ENCODE measurements at regions not wholly inside any gene's neighbourhood (a gene's known extent, or its start where the extent isn't known, plus 50 kb on each side); places are given as distances from the start of the nearest gene placed in this dataset.
"Not testable (repeated sequence)": the region's sequence is repeated elsewhere in the genome, so short reads cannot be mapped to it uniquely, and the experiment has no call there.

- no peak for DNase-seq (ENCODE audit: low spot score)
Measured at GRCh38 chr6:145112711-145113148, 622.6 kb downstream of the EPM2A start.

DNA sequence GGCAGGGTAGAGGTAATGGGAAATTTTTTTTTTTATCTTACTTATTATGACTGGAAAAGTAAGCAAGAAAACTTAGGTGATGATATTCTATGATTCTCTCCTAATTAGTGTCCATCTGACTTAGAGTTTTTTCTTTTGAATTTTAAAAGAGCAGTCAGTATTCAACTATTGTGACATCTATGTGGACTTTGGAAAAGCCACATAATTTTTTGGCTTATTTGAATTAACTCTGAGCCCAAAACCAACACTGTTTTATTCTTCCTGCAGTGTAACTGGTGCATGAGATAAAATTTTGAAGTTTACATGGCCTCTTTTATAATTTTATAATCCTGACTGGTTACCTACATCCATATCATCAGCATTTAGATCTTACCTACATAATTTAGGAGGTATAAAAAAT is 619.7 kb downstream of the EPM2A start:
- DNase-seq (ENCODE audit: low spot score), result no peak

DNA sequence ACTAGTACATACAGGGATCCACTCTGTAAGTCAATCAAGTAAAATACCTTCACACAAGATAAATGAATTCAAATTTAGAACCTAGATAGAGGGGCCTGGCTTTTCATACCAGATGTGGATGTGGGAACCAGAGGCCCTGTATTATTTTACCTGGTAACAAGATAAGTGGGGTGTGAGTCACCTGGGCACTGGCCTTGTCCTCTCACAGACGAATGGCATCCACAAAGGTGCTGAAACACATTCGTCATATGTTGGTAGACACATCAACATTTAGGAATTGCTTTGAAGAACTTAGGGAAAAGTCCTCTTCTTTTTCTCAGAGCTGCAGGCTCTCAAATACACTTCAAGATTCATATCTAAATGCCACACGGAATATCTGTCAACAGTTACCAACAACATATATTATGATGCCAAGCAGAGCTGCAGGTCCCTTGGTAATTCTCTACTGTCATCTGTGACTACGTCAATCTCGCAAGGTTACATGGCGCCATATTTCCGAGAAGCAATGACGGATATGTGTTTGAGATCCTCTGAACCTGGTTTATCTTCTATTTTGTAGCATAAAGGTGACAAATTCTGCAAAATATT is 618.6 kb downstream of the EPM2A start:
- no peak for DNase-seq (ENCODE audit: low spot score)

GRCh38 chr6:145118224-145118623 is 617.1 kb downstream of the EPM2A start:
- DNase-seq (ENCODE audit: low spot score), result no peak

GRCh38 chr6:145119081-145119480 is 616.2 kb downstream of the EPM2A start:
- DNase-seq (ENCODE audit: low spot score), result no peak

- no peak for DNase-seq (ENCODE audit: low spot score)
Measured at GRCh38 chr6:145132709-145133108, 602.6 kb downstream of the EPM2A start.

DNA sequence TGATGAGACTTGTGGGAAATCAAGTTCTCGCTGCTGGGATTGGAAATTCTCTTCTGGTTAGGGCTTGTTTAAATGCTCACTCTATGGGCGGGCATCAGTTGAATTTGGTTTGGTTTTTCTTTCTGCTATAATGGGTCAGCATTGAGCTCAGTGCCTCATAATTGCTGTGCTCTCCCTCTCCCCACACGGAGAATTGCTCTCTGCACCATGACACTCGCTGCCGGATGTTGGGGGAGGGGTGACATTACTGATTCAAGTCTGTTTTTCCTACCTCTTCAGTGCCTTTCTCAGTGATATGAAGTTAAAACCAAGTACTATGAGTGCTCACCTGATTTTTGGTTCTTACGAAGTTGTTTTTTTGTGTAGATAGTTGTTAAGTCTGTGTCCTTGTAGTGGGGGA is 599.6 kb downstream of the EPM2A start:
- DNase-seq (ENCODE audit: low spot score), result no peak

DNA sequence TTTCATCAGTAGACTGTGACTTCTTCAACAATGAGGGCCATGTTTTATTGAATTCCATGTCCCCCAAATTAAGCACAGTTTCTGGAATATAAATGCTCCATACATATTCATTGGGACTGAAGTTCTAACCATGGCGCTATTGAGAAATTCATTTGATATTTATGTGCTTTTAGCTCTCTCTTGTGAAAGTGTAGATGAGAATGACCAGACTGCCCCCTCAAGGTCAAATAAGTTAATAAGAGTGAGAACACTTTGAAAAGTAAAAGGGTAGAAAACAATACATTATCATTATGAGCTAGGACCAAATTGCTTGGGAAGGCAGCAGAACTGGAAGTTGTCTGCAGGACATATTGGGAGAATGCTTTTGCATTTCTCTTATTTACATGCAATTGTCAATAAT is 597.9 kb downstream of the EPM2A start:
- DNase-seq (ENCODE audit: low spot score), result peak; percentile 19

- DNase-seq (ENCODE audit: low spot score), result no peak
Measured at GRCh38 chr6:145138469-145139139, 596.7 kb downstream of the EPM2A start.

GRCh38 chr6:145139140-145139850 is 596.0 kb downstream of the EPM2A start:
- peak; percentile 28 for DNase-seq (ENCODE audit: low spot score)

- DNase-seq (ENCODE audit: low spot score), result no peak
Measured at GRCh38 chr6:145139895-145140294, 595.4 kb downstream of the EPM2A start.

GRCh38 chr6:145141572-145141971 is 593.7 kb downstream of the EPM2A start:
- no peak for DNase-seq (ENCODE audit: low spot score)

GRCh38 chr6:145142958-145143357 is 592.4 kb downstream of the EPM2A start:
- no peak for DNase-seq (ENCODE audit: low spot score)

DNA sequence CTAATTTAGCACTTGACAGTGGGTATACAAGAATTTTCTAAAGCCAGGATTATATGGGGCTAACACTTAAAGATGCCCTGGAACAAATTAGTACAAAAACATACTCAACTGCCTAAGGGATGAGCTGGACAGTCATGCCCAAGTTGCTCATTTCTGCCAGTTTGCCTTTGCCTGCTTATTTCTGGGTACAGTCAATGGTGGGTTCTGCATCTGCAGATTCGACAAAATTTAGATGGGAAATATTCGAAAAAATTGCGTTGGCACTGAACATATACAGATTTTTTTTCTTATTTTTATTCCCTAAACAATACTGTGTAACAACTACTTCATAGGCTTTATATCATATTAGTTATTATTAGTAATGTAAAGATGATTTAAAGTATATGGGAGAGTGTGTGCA is 591.9 kb downstream of the EPM2A start:
- no peak for DNase-seq (ENCODE audit: low spot score)

DNA sequence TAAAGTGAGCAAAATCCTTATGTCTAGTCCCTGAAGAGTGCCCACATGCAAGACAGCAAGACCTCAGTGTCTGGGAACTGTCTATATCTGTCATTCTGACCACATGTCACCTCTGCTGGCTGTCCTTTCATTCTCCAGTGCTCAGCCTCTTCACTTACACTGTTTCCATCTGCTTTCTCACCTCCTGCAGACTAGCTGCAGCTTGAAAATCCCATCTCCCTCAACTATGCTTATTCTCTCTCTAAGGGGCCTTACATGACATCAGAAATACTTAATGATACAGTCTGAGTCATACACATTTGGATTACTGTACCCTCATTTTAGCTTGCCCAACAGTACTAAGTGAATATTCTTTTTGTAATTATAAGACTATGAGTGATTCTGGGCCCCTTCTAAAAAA is 587.8 kb downstream of the EPM2A start:
- DNase-seq (ENCODE audit: low spot score), result no peak

DNA sequence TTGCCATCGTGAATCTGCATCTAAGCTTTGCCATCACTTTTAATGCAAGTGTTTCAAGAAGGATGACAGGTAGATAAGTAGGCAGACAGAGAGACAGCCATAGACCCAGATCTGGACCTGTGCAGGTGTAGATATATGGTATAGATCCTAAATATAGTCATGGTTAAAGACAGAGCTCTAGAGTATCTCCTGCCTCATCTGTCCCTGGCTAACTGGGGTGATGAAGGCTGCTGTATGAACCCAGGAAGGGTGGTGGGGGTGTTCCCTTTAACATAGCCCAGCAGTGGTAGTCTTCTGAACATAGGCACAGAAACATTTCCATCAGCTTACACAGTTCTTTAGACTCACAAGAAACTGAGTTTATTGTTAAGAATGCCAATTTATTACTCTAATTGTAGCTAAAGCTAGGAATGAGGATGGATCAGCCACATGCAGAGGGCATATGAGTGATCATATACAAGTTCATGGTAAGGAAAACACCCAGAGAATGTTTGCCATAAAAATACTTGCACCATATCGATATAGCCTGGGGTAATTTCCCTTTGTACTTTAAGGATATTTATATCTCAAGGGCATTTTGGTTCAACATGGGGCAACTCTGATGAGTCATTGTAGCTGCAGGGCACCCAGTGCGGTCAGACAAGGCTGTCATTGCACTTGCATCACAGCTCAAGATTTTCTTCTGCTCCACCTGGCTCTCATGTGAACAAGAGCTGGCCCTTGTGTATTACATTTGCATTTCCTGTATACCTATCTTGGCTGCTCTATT is 587.2 kb downstream of the EPM2A start:
- DNase-seq (ENCODE audit: low spot score), result peak; percentile 25

DNA sequence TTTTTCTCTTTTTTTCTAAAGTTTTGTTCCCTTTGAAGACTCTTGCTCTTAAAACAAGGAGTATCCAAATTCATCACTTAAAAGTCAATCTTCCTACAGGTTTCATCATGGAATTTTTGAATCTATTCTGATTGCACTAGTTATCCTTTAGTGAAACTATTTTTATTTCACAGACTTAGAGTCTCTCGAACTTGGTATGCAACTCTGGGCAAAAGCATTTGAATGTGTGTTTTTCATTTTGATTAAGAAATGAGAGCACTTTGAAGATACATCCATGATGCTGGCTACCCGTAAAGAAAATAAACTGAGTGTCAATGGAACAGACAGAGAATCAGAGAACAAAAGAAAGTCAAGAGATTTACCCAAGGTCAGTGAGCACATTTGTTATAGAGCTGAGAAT is 586.5 kb downstream of the EPM2A start:
- no peak for DNase-seq (ENCODE audit: low spot score)

- DNase-seq (ENCODE audit: low spot score), result no peak
Measured at GRCh38 chr6:145151624-145152023, 583.7 kb downstream of the EPM2A start.

- no peak for DNase-seq (ENCODE audit: low spot score)
Measured at GRCh38 chr6:145153495-145153894, 581.8 kb downstream of the EPM2A start.

DNA sequence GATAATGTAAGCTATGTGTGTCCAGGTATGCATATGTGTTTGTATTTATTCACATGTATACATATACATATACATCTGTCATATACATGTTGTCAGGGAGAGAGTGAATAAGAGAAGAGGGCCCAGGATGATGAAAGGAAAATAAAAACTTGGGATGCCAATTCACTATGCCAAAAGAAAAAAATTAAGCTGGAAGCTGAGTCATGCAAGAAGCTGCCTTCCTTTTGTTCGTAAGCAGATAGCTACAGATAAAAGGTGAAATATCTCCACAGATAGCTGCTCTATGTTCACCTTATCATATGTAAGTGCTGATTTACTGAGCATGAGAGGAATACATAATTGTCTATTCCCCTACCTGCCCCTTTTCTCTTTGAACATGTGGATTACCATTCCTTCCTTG is 579.9 kb downstream of the EPM2A start:
- no peak for DNase-seq (ENCODE audit: low spot score)

DNA sequence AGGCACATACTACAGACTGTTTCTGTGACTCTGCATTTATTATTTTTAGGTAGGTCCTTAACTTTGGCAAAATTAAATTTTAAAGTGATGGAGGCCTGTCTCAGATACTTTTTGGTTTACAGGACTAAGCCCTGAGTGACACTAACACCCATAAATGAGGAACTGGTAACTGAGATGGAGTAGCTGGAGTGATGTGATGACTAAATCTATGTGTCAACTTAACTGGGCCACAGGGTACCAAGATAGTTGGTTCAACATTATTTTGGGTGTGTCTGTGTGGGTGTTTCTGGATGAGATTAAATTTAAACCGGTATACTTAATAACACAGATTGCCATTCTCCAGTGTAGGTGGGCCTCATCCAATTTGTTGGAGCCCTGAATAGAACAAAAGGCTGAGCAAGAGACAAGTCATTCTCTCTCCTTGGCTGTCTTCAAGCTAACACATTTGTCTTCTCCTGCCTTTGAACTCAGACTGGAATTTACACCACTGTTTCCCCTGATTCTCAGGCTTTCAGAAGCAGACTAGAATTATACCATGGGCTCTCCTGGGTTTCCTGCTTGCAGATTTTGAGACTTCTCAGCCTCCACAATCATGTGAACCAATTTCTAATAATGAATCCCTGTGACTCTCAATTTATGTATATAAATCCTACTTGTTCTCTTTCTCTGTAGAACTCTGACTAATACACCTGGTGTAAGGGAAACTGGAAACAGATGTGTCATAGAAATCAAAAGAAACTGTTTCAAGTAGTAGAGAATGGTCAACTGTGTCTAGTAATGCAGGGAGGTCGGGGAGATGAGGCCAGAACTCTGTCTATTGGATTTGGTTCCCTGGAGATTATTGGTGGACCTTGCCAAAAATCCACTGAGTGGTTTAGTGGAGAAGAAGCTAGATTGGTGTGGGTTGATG is 579.2 kb downstream of the EPM2A start:
- no peak for DNase-seq (ENCODE audit: low spot score)

DNA sequence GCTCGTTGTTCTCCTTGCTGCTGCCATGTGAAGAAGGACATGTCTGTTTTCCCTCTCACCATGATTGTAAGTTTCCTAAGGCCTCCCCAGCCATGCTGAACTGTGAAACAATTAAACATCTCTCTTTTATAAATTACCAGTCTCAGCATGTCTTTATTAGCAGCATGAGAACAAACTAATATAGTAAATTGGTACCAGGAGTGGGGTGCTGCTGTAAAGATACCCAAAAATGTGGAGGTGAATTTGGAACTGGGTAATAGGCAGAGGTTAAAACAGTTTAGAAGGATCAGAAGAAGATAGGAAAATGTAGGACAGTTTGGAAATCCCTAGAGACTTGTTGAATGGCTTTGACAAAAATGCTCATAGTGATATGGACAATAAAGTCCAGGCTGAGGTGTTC is 576.7 kb downstream of the EPM2A start:
- not testable (repeated sequence) for DNase-seq (ENCODE audit: low spot score)

Data from GM03348 (cell line).